Stimulated activated CD4-positive, alpha-beta T cell treated with anti-CD3 and anti-CD28 coated beads, Interleukin-4, amount 100 ng/mL, for 4 hours (primary cell): ENCODE measurements at regions not wholly inside any gene's neighbourhood (a gene's known extent, or its start where the extent isn't known, plus 50 kb on each side); places are given as distances from the start of the nearest gene placed in this dataset.
"Not testable (repeated sequence)": the region's sequence is repeated elsewhere in the genome, so short reads cannot be mapped to it uniquely, and the experiment has no call there.

Experiments
- DNase-seq, 2 experiments: peaks; one replicate each; pipeline ENCODE4 v3.0.0-alpha.2; 2020

DNA sequence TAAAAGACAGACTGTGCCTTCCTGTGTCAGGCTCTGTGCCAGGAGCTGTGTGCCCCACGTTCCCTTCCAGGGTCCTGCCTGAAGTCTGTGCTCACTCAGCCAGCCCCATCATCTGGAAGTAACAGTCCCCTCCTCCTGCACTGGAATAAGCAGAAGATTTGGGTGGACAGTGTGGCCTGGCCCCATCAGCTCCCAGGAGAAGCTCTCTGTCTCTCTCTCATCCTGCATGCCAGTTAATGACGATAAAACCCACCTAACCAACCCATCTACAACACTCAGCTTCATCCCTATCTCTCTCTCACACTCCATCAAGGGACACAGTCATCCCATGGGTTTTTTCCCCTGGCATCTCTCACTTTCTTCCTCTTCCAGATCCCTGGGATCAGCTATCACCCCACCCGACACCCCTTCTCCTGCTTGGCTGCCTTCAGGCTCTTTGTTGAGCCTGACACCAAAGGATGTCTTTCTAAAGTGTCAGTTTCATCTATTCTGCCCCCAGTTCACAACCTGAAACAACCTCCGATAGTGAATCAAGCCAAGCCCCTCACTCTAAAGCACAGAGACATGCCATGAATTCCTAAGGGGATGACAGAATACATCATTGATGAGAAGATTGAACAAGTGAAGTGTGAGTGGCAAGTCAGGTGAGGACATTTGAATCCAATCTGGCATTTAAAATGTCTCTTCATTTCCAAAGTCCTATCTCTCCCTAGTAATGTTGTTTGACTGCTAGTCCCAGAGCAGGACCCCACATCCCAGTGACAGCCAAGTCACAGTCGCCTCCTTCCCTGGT is 91.4 kb upstream of the TOP3B start:
- no peak for DNase-seq

DNA sequence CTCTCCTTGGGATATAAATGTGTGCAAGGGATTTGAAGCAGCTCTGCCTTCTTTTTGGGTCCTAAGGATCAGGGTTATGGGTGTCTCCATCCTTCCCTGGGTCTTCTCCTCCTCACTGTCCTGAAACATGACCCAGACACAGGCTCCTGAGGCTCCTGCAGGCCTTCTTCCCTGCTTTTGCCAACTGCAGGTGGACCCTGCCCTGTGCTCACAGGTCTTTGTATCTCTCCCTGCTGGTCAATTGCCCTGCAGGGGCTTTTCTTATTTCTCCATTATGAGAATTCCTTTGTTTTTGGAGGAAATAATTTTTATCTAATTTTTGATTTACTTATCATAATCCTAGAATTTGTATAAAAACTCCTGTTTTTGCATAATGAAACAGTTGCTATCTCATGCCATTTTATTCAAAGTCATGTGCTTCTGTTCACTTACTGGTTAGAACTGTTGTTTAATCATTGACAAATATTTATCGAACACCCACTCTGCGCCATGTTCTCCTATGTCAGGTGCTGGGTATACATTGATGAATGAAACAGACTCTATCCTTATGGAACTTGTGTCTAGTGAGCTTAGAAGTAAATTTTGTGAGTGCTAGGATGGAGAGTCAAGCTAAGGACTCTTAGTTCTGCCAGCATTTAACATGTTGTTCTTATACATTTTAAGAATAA is 89.7 kb upstream of the TOP3B start:
- no peak for DNase-seq

DNA sequence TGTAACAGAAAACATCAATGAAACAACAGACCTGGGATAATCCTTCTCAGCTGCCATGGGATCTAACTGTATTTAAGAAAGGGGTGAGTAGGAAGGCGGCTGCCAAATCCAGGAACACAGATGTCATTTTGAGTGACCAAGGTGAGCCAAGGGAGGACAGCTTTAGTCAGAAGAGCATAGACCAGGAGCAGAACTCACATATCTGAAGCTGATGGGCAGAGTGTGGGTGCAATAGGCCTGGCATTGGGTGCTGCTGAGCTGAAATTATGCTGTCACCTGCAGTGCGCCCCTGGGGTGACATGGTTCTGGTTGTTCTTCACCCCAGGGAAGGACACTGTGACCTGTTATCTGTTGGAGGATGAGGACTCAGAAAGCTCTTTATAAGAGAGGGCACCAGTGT is 88.9 kb upstream of the TOP3B start:
- DNase-seq: no peak

DNA sequence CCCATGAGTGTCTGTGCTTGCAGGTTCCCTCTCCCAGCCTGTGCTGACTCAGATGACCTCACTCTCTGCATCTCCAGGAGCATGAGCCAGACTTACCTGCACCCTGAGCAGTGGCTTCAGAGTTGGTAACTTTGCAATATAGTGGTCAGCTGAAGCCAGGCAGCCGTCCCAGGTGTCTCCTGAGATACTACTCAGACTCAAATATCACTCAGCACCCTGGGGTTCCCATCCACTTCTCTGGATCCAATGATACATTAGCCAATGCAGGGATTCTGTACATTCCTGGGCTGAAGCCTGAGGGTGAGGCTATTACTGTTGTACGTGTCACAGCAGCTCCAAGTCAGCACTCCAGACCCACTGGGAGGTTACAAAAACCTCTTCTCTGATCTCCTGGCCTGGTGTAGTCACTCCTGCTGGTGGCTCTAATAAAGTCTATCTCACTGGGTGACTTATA is 87.8 kb upstream of the TOP3B start:
- DNase-seq: no peak

DNA sequence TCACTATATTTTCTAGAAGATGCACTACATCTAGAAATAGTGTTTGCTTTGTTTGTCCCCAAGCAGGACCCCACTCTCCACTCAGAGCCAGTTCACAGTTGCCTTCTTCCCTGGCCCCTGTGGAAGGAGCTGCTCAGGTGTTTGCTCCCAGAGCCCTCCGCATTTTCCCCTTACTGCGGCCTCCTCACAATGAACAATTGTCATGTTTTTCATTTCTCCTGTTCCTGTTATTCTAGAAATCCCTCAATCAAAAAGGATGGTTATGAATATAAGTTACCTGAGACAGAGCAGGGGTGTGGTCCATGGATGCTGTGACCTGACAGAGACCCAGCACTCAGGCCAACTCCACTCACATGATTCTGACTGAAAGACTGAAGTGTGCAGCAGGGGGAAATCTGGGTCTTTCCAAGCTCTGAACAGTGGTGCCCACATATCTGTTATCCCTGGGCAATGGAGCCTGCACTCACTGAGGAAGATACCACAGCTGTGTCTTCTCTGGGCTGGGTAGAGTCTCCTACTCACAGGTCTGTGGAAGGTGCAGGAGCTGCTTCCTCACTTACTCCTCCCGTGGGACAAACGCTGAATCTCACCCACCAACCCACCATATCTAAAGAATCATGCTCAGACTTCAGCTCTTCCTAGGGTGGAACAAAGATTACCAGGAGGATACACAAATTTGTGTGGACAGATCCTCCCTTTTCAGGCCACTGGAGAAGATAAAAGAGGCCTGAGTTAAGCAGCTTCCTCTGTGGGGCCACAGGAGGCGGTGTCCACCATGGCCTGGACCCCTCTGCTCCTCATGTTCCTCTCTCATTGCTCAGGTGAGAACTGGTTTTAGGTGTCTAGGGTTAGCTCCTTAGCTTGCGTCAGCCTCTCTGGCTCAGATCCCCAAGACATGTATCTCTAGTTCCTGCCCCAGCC is 87.1 kb upstream of the TOP3B start:
- DNase-seq: no peak

DNA sequence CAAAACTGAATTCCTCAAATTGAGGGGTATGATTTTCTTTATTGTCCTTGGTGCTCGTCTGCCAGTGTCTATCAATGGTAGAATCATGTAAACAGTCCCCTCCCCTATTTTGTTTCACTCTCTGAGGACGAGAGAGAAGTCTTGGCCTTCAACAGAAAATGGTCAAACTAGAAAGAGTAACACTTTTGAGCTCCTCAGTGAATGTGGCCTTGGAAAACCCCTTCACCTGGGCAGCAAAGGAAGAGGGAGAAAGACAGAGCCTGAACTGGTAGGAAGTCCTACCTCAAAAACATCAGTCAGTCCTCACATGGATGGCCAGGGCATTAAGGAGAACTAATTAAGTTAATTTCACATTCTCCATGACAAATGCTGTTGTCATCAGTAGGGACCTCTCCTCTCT is 86.1 kb upstream of the TOP3B start:
- no peak for DNase-seq

DNA sequence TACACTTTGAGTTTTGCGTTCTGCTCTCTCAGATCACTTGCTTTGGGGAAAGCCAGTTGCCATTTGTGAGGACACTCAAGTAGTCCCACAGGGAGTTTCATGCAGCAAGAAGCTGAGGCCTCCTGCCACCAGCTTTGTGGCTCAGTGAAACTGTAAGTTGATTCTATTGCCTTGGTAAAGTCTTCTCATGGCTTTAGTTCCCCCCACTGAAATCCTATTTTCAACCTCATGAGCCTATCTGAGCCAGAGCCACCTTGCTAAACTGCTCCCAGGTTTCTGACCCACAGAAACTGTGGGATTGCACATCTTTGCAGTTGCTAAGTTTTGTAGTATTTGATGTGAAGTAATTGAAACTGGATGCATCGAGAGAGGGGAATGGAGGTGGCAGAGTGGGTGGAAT is 85.4 kb upstream of the TOP3B start:
- no peak for DNase-seq

- DNase-seq: no peak
Observed at GRCh38 chr22:22067192-22067591, 84.6 kb upstream of the TOP3B start.

- DNase-seq: no peak
Observed at GRCh38 chr22:22064580-22064979, 82.0 kb upstream of the TOP3B start.

DNA sequence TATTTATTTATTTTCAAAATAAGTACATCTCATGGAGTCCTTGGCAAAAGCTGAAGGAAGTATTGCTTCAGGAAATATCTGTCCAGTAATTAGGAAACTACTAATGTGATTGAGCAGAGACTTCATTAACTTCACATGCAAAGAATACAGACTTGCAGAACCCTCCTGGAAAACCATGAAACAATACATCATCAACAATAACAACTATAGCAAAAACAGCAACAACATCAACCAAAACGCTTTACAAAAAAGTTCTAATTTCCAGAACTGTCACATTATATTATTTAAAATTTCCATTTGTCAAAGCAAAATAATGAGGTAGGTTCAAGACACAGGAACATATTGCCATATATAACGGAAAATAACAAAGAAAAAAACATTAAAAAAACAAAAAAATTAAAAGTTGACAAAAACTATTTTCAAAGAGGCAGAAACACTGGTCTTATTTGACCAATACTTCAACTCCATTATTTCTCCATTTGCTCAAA is 79.8 kb upstream of the TOP3B start:
- no peak for DNase-seq

- no peak for DNase-seq
Observed at GRCh38 chr22:22061085-22062077, 78.8 kb upstream of the TOP3B start.

- peak in 1 of 2 experiments; percentile 50 for DNase-seq
Observed at GRCh38 chr22:22060200-22061084, 77.9 kb upstream of the TOP3B start.

- no peak for DNase-seq
Observed at GRCh38 chr22:22059291-22060002, 76.9 kb upstream of the TOP3B start.

- DNase-seq: no peak
Observed at GRCh38 chr22:22058633-22059290, 76.2 kb upstream of the TOP3B start.

GRCh38 chr22:22057617-22058378 is 75.2 kb upstream of the TOP3B start:
- DNase-seq: no peak

GRCh38 chr22:22056809-22057594 is 74.4 kb upstream of the TOP3B start:
- DNase-seq: not testable (repeated sequence)

GRCh38 chr22:22052548-22053139 is 70.1 kb upstream of the TOP3B start:
- not testable (repeated sequence) for DNase-seq
